Esophagus squamous epithelium (tissue), 5 donors: ENCODE measurements at regions not wholly inside any gene's neighbourhood (a gene's known extent, or its start where the extent isn't known, plus 50 kb on each side); places are given as distances from the start of the nearest gene placed in this dataset.

Experiments used
- DNase-seq: peaks from one replicate; lab custom pipeline; 2025; lab: John Stamatoyannopoulos, UW
- H3K27ac ChIP-seq, 4 donors: fragments of 200-600 bp; sonication (generic); one replicate each; pipeline ENCODE4 v1.5.1; 2016 to 2019; ENCODE audit warnings: mild to moderate bottlenecking in 1 of 4
- H3K27me3 ChIP-seq, 4 donors: fragments of 200-600 bp; sonication (generic); 1 replicate in 3 of 4; 2 replicates in 1 of 4; pipeline versions ENCODE4 v1.5.1 to v1.6.0; 2017 to 2021; ENCODE audit warnings: antibody characterized with exemption in 1 of 4
- H3K36me3 ChIP-seq, 3 donors: fragments of 200-600 bp; sonication (generic); one replicate each; pipeline ENCODE4 v1.5.1; 2016 to 2019
- H3K4me1 ChIP-seq, 3 donors: fragments of 200-600 bp; sonication (generic); one replicate each; pipeline ENCODE4 v1.5.1; 2017 to 2019
- H3K4me3 ChIP-seq, 4 donors: fragments of 200-600 bp; sonication (generic); 1 replicate in 3 of 4; 2 replicates in 1 of 4; pipeline ENCODE4 v1.5.1; 2016 to 2019; ENCODE audit warnings: mild to moderate bottlenecking in 2 of 4, moderate library complexity in 1 of 4
- H3K9me3 ChIP-seq, 3 donors: fragments of 200-600 bp; sonication (generic); one replicate each; pipeline ENCODE4 v1.5.1; 2016 to 2019
- POLR2A ChIP-seq, 4 donors: fragments of 450-650 bp; IDR thresholded peaks; one replicate each; pipeline ENCODE4 v1.6.1; 2017; ENCODE audit warnings: antibody characterized with exemption in 4 of 4, mild to moderate bottlenecking in 4 of 4, moderate library complexity in 3 of 4
- WGBS, 2 donors: methylation state at CpG; one replicate each; pipeline ENCODE4 v1.1.5; 2018; 5-methylcytosine and 5-hydroxymethylcytosine counted together
- intact Hi-C: fragments of 100-400 bp; cut with DNase I; formaldehyde crosslinking; loops from one replicate; pipeline ENCODE4 v1.15.0; 2022
- TF ChIP-seq, protein P1 (sequence below), 6 experiments: fragments of 450-650 bp in 4 of 6; fragments of 200-600 bp in 2 of 6; sonication (generic) in 2 of 6; IDR thresholded peaks; one replicate each; pipeline ENCODE4 v1.5.1; 2016 to 2019; ENCODE audit warnings: antibody characterized with exemption in 6 of 6, mild to moderate bottlenecking in 4 of 6, moderate library complexity in 4 of 6
- donor health status: DM: yes; HTN: yes; CAD: no.

DNA sequence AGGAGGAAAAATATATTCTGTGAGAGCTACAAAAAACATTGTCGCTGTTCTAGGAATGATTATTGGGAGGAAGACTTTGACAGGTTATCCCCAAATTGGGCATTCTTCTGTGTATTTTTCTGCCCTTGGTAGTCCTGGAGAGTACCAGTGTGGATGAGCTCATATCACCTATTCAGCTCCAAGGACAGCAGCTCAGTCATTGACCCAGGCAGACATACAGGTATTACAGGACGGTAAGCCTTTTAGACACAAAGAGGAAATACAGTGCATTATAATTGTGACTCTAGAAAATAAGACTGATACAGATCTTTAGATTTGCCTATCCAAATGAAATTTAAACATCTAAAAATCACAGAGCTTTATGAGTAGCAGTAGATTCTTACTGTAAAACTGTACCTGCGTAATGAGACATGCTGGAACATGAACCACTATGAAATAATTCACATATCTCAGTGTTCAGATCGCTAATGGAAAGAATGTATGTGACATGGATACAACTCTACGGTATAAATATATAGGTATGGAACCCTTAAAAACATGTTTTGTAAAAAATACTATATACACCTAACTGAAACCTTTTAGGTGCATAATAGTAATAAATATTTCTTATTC lies 56.0 kb downstream of the PLK2 start:
- no peaks in the 10 kb centered on the region for H3K36me3 ChIP-seq
- WGBS, 2 donors: 55 to 61% methylated on average over 5 of the region's 5 CpGs
- no peak for DNase-seq
- no peak overlapping the region for H3K4me3 ChIP-seq
- peak overlapping the region in 2 of 4 donors; percentile 60 to 64 for H3K27ac ChIP-seq
- intact Hi-C loops: no loop called here
- TF ChIP-seq POLR2A (IDR thresholded peaks at IDR 0.05): no peak
- TF ChIP-seq, protein P1, sequence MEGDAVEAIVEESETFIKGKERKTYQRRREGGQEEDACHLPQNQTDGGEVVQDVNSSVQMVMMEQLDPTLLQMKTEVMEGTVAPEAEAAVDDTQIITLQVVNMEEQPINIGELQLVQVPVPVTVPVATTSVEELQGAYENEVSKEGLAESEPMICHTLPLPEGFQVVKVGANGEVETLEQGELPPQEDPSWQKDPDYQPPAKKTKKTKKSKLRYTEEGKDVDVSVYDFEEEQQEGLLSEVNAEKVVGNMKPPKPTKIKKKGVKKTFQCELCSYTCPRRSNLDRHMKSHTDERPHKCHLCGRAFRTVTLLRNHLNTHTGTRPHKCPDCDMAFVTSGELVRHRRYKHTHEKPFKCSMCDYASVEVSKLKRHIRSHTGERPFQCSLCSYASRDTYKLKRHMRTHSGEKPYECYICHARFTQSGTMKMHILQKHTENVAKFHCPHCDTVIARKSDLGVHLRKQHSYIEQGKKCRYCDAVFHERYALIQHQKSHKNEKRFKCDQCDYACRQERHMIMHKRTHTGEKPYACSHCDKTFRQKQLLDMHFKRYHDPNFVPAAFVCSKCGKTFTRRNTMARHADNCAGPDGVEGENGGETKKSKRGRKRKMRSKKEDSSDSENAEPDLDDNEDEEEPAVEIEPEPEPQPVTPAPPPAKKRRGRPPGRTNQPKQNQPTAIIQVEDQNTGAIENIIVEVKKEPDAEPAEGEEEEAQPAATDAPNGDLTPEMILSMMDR (IDR thresholded peaks at IDR 0.05): no peak
- no peaks in the 10 kb centered on the region for H3K9me3 ChIP-seq
- H3K4me1 ChIP-seq: peaks cover 0 to 61% (median 12%) of the 10 kb centered on the region in 3 donors
- no peaks in the 10 kb centered on the region for H3K27me3 ChIP-seq

DNA sequence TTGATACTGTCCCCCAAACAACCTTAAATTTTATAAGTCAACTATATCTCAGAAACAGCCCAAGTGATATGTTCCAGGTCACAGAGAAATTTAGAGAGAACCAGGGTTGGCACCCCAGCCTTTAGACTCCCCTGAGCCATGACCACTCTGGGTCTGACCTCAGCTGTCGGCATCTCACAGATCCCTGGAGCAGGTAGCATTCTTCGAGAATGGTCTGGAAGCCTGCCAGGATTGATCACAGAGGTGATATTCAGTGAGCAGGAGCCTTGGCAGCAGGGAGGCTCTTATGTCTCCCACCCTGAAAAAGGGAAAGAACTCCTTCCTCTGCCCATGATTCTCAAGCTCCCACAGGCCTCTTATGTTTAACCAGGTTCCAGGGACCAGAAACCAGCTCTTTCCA lies 58.2 kb downstream of the PLK2 start:
- WGBS, 2 donors: 85% methylated on average over 2 of the region's 2 CpGs
- no peak overlapping the region for H3K4me3 ChIP-seq
- DNase-seq: no peak

DNA sequence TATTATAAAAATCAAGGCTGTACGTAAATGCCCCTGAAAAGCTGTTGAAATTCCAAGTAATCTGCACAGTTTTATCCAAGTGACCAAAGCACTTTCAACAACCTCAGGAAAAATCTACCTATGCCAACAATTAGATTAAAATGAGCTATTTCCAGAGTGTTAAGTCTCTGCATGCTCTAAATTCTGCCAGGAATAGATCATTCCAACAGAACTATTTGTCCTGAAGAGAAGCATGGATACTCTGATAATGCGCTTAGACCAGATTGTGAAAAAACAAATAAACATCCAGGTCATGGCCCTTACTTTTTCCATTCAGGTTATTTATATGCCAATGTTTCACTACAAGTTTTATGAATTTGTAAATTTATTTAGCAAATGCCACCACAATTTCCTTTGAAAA lies 59.1 kb downstream of the PLK2 start:
- no peak overlapping the region for H3K4me3 ChIP-seq
- no peaks in the 10 kb centered on the region for H3K27me3 ChIP-seq
- intact Hi-C loops: no loop called here
- WGBS, 2 donors: 80 to 91% methylated on average over 2 of the region's 2 CpGs
- no peak overlapping the region for H3K27ac ChIP-seq
- H3K36me3 ChIP-seq: no peaks in the 10 kb centered on the region
- no peak for DNase-seq
- H3K4me1 ChIP-seq: peaks cover 0 to 29% (median 7%) of the 10 kb centered on the region in 3 donors
- no peak for TF ChIP-seq POLR2A (IDR thresholded peaks at IDR 0.05)
- TF ChIP-seq, protein P1 (IDR thresholded peaks at IDR 0.05): no peak
- H3K9me3 ChIP-seq: no peaks in the 10 kb centered on the region

More for the DNA sequence above, 58.2 kb downstream of the PLK2 start:
- Histone ChIP-seq H3K36me3 (no peaks in the 10 kb centered on the region), H3K27ac (no peak overlapping the region), H3K27me3 (no peaks in the 10 kb centered on the region), H3K4me1 (peaks cover 0 to 38% (median 10%) of the 10 kb centered on the region in 3 donors), H3K9me3 (no peaks in the 10 kb centered on the region)
- intact Hi-C loops: no loop called here
- TF ChIP-seq, protein P1 (IDR thresholded peaks at IDR 0.05): no peak
- TF ChIP-seq POLR2A (IDR thresholded peaks at IDR 0.05): no peak

DNA sequence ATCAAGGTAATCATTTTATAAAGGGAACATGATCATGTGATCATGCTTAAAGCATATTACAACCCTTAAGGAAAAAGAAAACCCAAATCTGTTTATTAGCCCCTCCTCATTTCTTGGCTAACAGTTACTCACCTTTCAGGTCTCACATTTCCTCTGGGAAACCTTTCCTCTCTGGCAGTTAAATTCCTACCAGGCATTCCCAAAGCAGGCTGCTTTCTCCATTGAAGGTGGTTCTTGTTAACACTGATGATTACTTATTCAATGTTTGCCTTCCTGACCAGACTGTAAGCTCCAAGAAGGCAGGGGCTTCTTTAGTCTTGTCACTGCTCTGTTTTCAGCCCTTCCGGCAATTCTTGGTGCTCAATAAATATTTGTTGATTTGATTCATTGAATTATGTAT lies 59.9 kb downstream of the PLK2 start:
- Histone ChIP-seq H3K36me3 (no peaks in the 10 kb centered on the region), H3K4me3 (no peak overlapping the region), H3K27me3 (no peaks in the 10 kb centered on the region), H3K27ac (no peak overlapping the region), H3K4me1 (peaks cover 0 to 22% (median 3%) of the 10 kb centered on the region in 3 donors), H3K9me3 (no peaks in the 10 kb centered on the region)
- WGBS, 2 donors: 81 to 96% methylated on average over 1 of the region's 1 CpG
- no peak for DNase-seq
- intact Hi-C loops: no loop called here
- no peak for TF ChIP-seq POLR2A (IDR thresholded peaks at IDR 0.05)
- TF ChIP-seq, protein P1 (IDR thresholded peaks at IDR 0.05): no peak

DNA sequence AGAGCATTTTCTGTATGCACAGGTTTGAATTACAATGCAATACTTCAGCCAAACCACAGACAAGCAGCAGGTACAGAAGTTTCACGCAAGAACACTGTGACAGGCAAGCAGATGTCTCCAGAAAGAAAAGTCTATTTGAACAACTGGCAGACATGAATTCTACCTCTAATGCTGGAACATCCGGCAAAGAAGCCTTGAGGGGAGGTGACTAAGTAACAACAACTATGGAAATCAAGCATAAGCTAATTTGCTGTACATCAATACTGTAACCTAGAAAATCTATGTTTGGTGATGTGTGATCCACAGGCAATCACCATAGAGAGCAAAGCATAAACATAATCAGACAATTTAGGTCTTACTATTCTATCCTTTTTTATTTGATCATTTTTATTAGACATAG lies 65.5 kb downstream of the PLK2 start:
- DNase-seq: no peak
- Histone ChIP-seq H3K4me1 (peaks cover 0 to 7% (median 0%) of the 10 kb centered on the region in 3 donors), H3K27me3 (no peaks in the 10 kb centered on the region), H3K36me3 (no peaks in the 10 kb centered on the region), H3K9me3 (no peaks in the 10 kb centered on the region), H3K27ac (no peak overlapping the region), H3K4me3 (no peak overlapping the region)
- intact Hi-C loops: no loop called here
- WGBS, 2 donors: 39 to 47% methylated on average over 2 of the region's 2 CpGs
- no peak for TF ChIP-seq POLR2A (IDR thresholded peaks at IDR 0.05)
- TF ChIP-seq, protein P1 (IDR thresholded peaks at IDR 0.05): no peak
